Mesenchymal stem cell (in vitro differentiated cells and primary cell): ENCODE measurements at regions not wholly inside any gene's neighbourhood (a gene's known extent, or its start where the extent isn't known, plus 50 kb on each side); places are given as distances from the start of the nearest gene placed in this dataset.
A peak's percentile ranks its signal among the peaks of the same experiment; 100 is the strongest.

ENCODE experiments used
- DNase-seq: peaks from one replicate; pipeline ENCODE4 v3.0.0-alpha.2; 2013
- H2AFZ ChIP-seq: one replicate; pipeline ENCODE4 v1.6.1; 2013; ENCODE audit warnings: low read depth, mild to moderate bottlenecking, control low read depth, inconsistent platforms, low read length, moderate library complexity
- H2AK5ac ChIP-seq: 2 replicates; pipeline ENCODE4 v1.6.1; 2013; ENCODE audit warnings: low read length, moderate library complexity, mild to moderate bottlenecking, inconsistent platforms; ENCODE audit not compliant: severe bottlenecking
- H2BK120ac ChIP-seq: one replicate; pipeline ENCODE4 v1.6.1; 2013; ENCODE audit warnings: low read depth, mild to moderate bottlenecking, inconsistent platforms, low read length, moderate library complexity
- H2BK12ac ChIP-seq, 2 experiments: one replicate each; pipeline ENCODE4 v1.6.1; 2013; ENCODE audit warnings: inconsistent platforms in 2 of 2, low read length in 2 of 2, mild to moderate bottlenecking in 2 of 2, moderate library complexity in 2 of 2, control low read depth in 1 of 2
- H2BK15ac ChIP-seq: one replicate; pipeline ENCODE4 v1.6.1; 2013; ENCODE audit warnings: mild to moderate bottlenecking, low read depth, inconsistent platforms; ENCODE audit not compliant: poor library complexity, severe bottlenecking
- H2BK5ac ChIP-seq: 2 replicates; pipeline ENCODE4 v1.6.1; 2013; ENCODE audit warnings: low read depth, mild to moderate bottlenecking, low read length, control low read depth, inconsistent platforms; ENCODE audit not compliant: poor library complexity, severe bottlenecking
- H3K14ac ChIP-seq, 2 experiments: one replicate each; pipeline ENCODE4 v1.6.1; 2013; ENCODE audit warnings: inconsistent platforms in 2 of 2, low read length in 2 of 2, control low read depth in 1 of 2, mild to moderate bottlenecking in 1 of 2, moderate library complexity in 1 of 2
- H3K18ac ChIP-seq, 2 experiments: one replicate each; pipeline ENCODE4 v1.6.1; 2013; ENCODE audit warnings: inconsistent platforms in 2 of 2, low read length in 2 of 2, control low read depth in 1 of 2, low read depth in 1 of 2, mild to moderate bottlenecking in 1 of 2
- H3K23ac ChIP-seq, 2 experiments: one replicate each; pipeline ENCODE4 v1.6.1; 2013; ENCODE audit warnings: inconsistent platforms in 2 of 2, low read length in 2 of 2, mild to moderate bottlenecking in 2 of 2, moderate library complexity in 2 of 2, control low read depth in 1 of 2
- H3K27ac ChIP-seq: 2 replicates; pipeline ENCODE4 v1.5.1; 2013; ENCODE audit warnings: mild to moderate bottlenecking, moderate library complexity, low read length, control low read depth, inconsistent platforms; ENCODE audit not compliant: poor library complexity, severe bottlenecking
- H3K27me3 ChIP-seq, 2 experiments: 2 replicates each; pipeline versions ENCODE4 v1.6.1 to v1.7.0; 2013; ENCODE audit warnings: low read length in 2 of 2, mild to moderate bottlenecking in 2 of 2, moderate library complexity in 2 of 2, control low read depth in 1 of 2, inconsistent platforms in 1 of 2; ENCODE audit not compliant: control insufficient read depth in 1 of 2, insufficient read depth in 1 of 2
- H3K36me3 ChIP-seq, 2 experiments: 2 replicates each; pipeline versions ENCODE4 v1.6.1 to v1.7.0; 2013; ENCODE audit warnings: low read length in 2 of 2, control low read depth in 1 of 2, inconsistent platforms in 1 of 2, low read depth in 1 of 2, mild to moderate bottlenecking in 1 of 2; ENCODE audit not compliant: insufficient read depth in 2 of 2, control insufficient read depth in 1 of 2
- H3K4ac ChIP-seq, 2 experiments: one replicate each; pipeline ENCODE4 v1.6.1; 2013; ENCODE audit warnings: inconsistent platforms in 2 of 2, low read length in 2 of 2, mild to moderate bottlenecking in 2 of 2, moderate library complexity in 2 of 2, control low read depth in 1 of 2, low read depth in 1 of 2
- H3K4me1 ChIP-seq: 2 replicates; pipeline ENCODE4 v1.6.1; 2013; ENCODE audit warnings: low read depth, low read length, control low read depth; ENCODE audit not compliant: control insufficient read depth, insufficient read depth
- H3K4me2 ChIP-seq: 2 replicates; pipeline ENCODE4 v1.6.1; 2013; ENCODE audit warnings: low read length, mild to moderate bottlenecking, inconsistent platforms; ENCODE audit not compliant: poor library complexity, severe bottlenecking
- H3K4me3 ChIP-seq, 2 experiments: 2 replicates each; pipeline versions ENCODE4 v1.5.1 to v1.7.0; 2013; ENCODE audit warnings: low read length in 2 of 2, mild to moderate bottlenecking in 2 of 2, control low read depth in 1 of 2, low read depth in 1 of 2; ENCODE audit not compliant: insufficient read depth in 1 of 2
- H3K79me1 ChIP-seq: replicated peaks from 2 replicates; pipeline ENCODE4 v1.6.1; 2013; ENCODE audit warnings: mild to moderate bottlenecking, control low read depth, low read length, inconsistent platforms; ENCODE audit not compliant: poor library complexity, severe bottlenecking
- H3K9ac ChIP-seq: 2 replicates; pipeline ENCODE4 v1.7.0; 2013; ENCODE audit warnings: mild to moderate bottlenecking, low read length, moderate library complexity
- H3K9me3 ChIP-seq: 2 replicates; pipeline ENCODE4 v1.7.0; 2013; ENCODE audit warnings: mild to moderate bottlenecking, low read length; ENCODE audit not compliant: control insufficient read depth
- H4K8ac ChIP-seq: one replicate; pipeline ENCODE4 v1.6.1; 2013; ENCODE audit warnings: inconsistent platforms, mild to moderate bottlenecking, low read length, moderate library complexity
- H4K91ac ChIP-seq: one replicate; pipeline ENCODE4 v1.6.1; 2013; ENCODE audit warnings: mild to moderate bottlenecking, low read length, inconsistent platforms
- WGBS: methylation state at CpG from one replicate; pipeline ENCODE4 v1.1.7; 2013; ENCODE audit warnings: mixed read lengths; 5-methylcytosine and 5-hydroxymethylcytosine counted together

- no peak overlapping the region for H2BK15ac ChIP-seq
- no peak overlapping the region for H2AK5ac ChIP-seq
- H2AFZ ChIP-seq: no peak overlapping the region
- no peak overlapping the region for H2BK120ac ChIP-seq
- H3K79me1 ChIP-seq: no peaks in the 10 kb centered on the region
- H4K8ac ChIP-seq: no peak overlapping the region
- no peak overlapping the region for H3K4me3 ChIP-seq
- no peak overlapping the region for H2BK12ac ChIP-seq
- H3K36me3 ChIP-seq: no peaks in the 10 kb centered on the region
- H2BK5ac ChIP-seq: no peak overlapping the region
- peak; percentile 4 for DNase-seq
- no peak overlapping the region for H4K91ac ChIP-seq
- 83% methylated on average over 2 of the region's 2 CpGs for WGBS
- H3K4me1 ChIP-seq: no peaks in the 10 kb centered on the region
- H3K27me3 ChIP-seq: no peaks in the 10 kb centered on the region
- no peak overlapping the region for H3K4me2 ChIP-seq
- H3K14ac ChIP-seq: no peak overlapping the region
- no peak overlapping the region for H3K23ac ChIP-seq
- no peaks in the 10 kb centered on the region for H3K9me3 ChIP-seq
- no peak overlapping the region for H3K9ac ChIP-seq
- no peak overlapping the region for H3K27ac ChIP-seq
- no peak overlapping the region for H3K4ac ChIP-seq
- no peak overlapping the region for H3K18ac ChIP-seq
Observed at GRCh38 chr2:57542081-57542480, 504.5 kb upstream of the VRK2 start.

GRCh38 chr2:57543211-57543610 lies 503.4 kb upstream of the VRK2 start:
- Histone ChIP-seq H3K27me3 (no peaks in the 10 kb centered on the region), H3K36me3 (no peaks in the 10 kb centered on the region), H2BK120ac (no peak overlapping the region), H3K9ac (no peak overlapping the region), H3K4me3 (no peak overlapping the region), H2AK5ac (no peak overlapping the region), H3K18ac (no peak overlapping the region), H4K8ac (no peak overlapping the region), H3K79me1 (no peaks in the 10 kb centered on the region), H3K27ac (no peak overlapping the region), H2BK15ac (no peak overlapping the region), H4K91ac (no peak overlapping the region), H2BK12ac (no peak overlapping the region), H2AFZ (no peak overlapping the region), H2BK5ac (no peak overlapping the region), H3K4me2 (no peak overlapping the region), H3K9me3 (no peaks in the 10 kb centered on the region), H3K4me1 (no peaks in the 10 kb centered on the region), H3K4ac (no peak overlapping the region), H3K23ac (no peak overlapping the region), H3K14ac (no peak overlapping the region)
- no peak for DNase-seq
- 90% methylated on average over 5 of the region's 5 CpGs for WGBS

- Histone ChIP-seq H3K9ac (no peak overlapping the region), H2AK5ac (no peak overlapping the region), H2BK12ac (no peak overlapping the region)
Observed at GRCh38 chr2:57544624-57545023, 502.0 kb upstream of the VRK2 start.

GRCh38 chr2:57546478-57546877 lies 500.1 kb upstream of the VRK2 start:
- Histone ChIP-seq H3K9ac (no peak overlapping the region), H3K36me3 (no peaks in the 10 kb centered on the region), H2BK12ac (no peak overlapping the region), H2BK15ac (no peak overlapping the region), H2AK5ac (no peak overlapping the region), H3K18ac (no peak overlapping the region), H3K27me3 (no peaks in the 10 kb centered on the region), H3K27ac (no peak overlapping the region), H4K91ac (no peak overlapping the region), H3K23ac (no peak overlapping the region), H3K4me2 (no peak overlapping the region), H3K14ac (no peak overlapping the region), H2BK120ac (no peak overlapping the region), H3K4ac (no peak overlapping the region), H3K4me3 (no peak overlapping the region), H3K4me1 (no peaks in the 10 kb centered on the region), H2BK5ac (no peak overlapping the region), H3K79me1 (no peaks in the 10 kb centered on the region), H3K9me3 (no peaks in the 10 kb centered on the region), H4K8ac (no peak overlapping the region), H2AFZ (no peak overlapping the region)
- DNase-seq: no peak

More at GRCh38 chr2:57544624-57545023, 502.0 kb upstream of the VRK2 start:
- Histone ChIP-seq H2AFZ (no peak overlapping the region), H3K9me3 (no peaks in the 10 kb centered on the region), H4K8ac (no peak overlapping the region), H3K14ac (no peak overlapping the region), H3K4me1 (no peaks in the 10 kb centered on the region), H2BK15ac (no peak overlapping the region), H3K4me2 (no peak overlapping the region), H3K27me3 (no peaks in the 10 kb centered on the region), H3K4ac (no peak overlapping the region), H3K4me3 (no peak overlapping the region), H3K79me1 (no peaks in the 10 kb centered on the region), H2BK120ac (no peak overlapping the region), H3K18ac (no peak overlapping the region), H3K27ac (no peak overlapping the region), H3K36me3 (no peaks in the 10 kb centered on the region), H2BK5ac (no peak overlapping the region), H3K23ac (no peak overlapping the region), H4K91ac (no peak overlapping the region)
- no peak for DNase-seq
